ENCODE measurements at regions not wholly inside any gene's neighbourhood (a gene's known extent, or its start where the extent isn't known, plus 50 kb on each side); places are given as distances from the start of the nearest gene placed in this dataset.

- ATAC-seq (no peak), FAIRE-seq (no peak), DNase-seq (ENCODE audit: low spot score) (no peak)
- no peaks in the 10 kb centered on the region for H4K20me1 ChIP-seq (ENCODE audit: insufficient read depth, low read length)
- no peaks in the 10 kb centered on the region for H3K79me2 ChIP-seq (ENCODE audit: insufficient read depth, low read length)
- POLR2A ChIA-PET, result no interaction called here
- H3K4me2 ChIP-seq (ENCODE audit: low read depth, low read length), result no peak overlapping the region
- no peak overlapping the region for H3K27ac ChIP-seq (ENCODE audit: extremely low read length, insufficient read depth, low read length)
- CTCF ChIA-PET (ENCODE audit: low intra/inter-chr PET ratio, low total read pairs), result no interaction called here
- no TSS peak for BruUV-seq (replicated peaks)
- no peaks in the 10 kb centered on the region for H3K36me3 ChIP-seq (replicated peaks in 1 of 2; ENCODE audit: control insufficient read depth in 1 of 2, insufficient read depth in 2 of 2, low read length in 2 of 2)
- H3K27me3 ChIP-seq (ENCODE audit: control insufficient read depth in 1 of 2, insufficient read depth in 2 of 2, low read length in 2 of 2), result no peaks in the 10 kb centered on the region
- TF ChIP-seq UBTF (CRISPR knock-in tag; IDR thresholded peaks at IDR 0.05) (no peak), ZNF274 (CRISPR knock-in tag; IDR thresholded peaks at IDR 0.05) (no peak), SKIL (CRISPR knock-in tag; IDR thresholded peaks at IDR 0.05; ENCODE audit: borderline replicate concordance) (no peak), ZNF713 (CRISPR knock-in tag; IDR thresholded peaks at IDR 0.05) (no peak)
- intact Hi-C loops (cut with micrococcal nuclease; ENCODE audit: unreplicated experiment), result no loop called here
- no peaks in the 10 kb centered on the region for H3K9me3 ChIP-seq (ENCODE audit: low read length)
- no peak overlapping the region for H3K9ac ChIP-seq (ENCODE audit: insufficient read depth, low read depth, low read length)
- in situ Hi-C loops (cut with HindIII; ENCODE audit: extremely low pct_ligation_motif_present, low pct_unique_long_range_greater_than_20kb), result no loop called here
- H3K4me1 ChIP-seq (ENCODE audit: insufficient read depth, low read length), result no peaks in the 10 kb centered on the region
- no peak overlapping the region for H2AFZ ChIP-seq (ENCODE audit: low read length)
- no peak overlapping the region for H3K4me3 ChIP-seq (replicated peaks in 1 of 3; ENCODE audit: insufficient read depth in 1 of 3, low read depth in 2 of 3, low read length in 3 of 3)
Measured at GRCh38 chr11:109677876-109678275, 255.9 kb downstream of the C11orf87 start.

- Histone ChIP-seq H3K9ac (ENCODE audit: insufficient read depth, low read depth, low read length) (no peak overlapping the region), H3K4me3 (replicated peaks in 1 of 3; ENCODE audit: insufficient read depth in 1 of 3, low read depth in 2 of 3, low read length in 3 of 3) (no peak overlapping the region), H3K4me1 (ENCODE audit: insufficient read depth, low read length) (no peaks in the 10 kb centered on the region), H3K4me2 (ENCODE audit: low read depth, low read length) (no peak overlapping the region), H3K27ac (ENCODE audit: extremely low read length, insufficient read depth, low read length) (no peak overlapping the region), H3K79me2 (ENCODE audit: insufficient read depth, low read length) (no peaks in the 10 kb centered on the region), H3K36me3 (replicated peaks in 1 of 2; ENCODE audit: control insufficient read depth in 1 of 2, insufficient read depth in 2 of 2, low read length in 2 of 2) (no peaks in the 10 kb centered on the region), H4K20me1 (ENCODE audit: insufficient read depth, low read length) (no peaks in the 10 kb centered on the region), H3K9me3 (ENCODE audit: low read length) (no peaks in the 10 kb centered on the region), H3K27me3 (ENCODE audit: control insufficient read depth in 1 of 2, insufficient read depth in 2 of 2, low read length in 2 of 2) (no peaks in the 10 kb centered on the region), H2AFZ (ENCODE audit: low read length) (no peak overlapping the region)
- intact Hi-C loops (cut with micrococcal nuclease; ENCODE audit: unreplicated experiment), result no loop called here
- no peak for ATAC-seq
- ChIA-PET POLR2A (no interaction called here), CTCF (ENCODE audit: low intra/inter-chr PET ratio, low total read pairs) (no interaction called here)
- FAIRE-seq, result no peak
- no TSS peak for BruUV-seq (replicated peaks)
- in situ Hi-C loops (cut with HindIII; ENCODE audit: extremely low pct_ligation_motif_present, low pct_unique_long_range_greater_than_20kb), result no loop called here
- DNase-seq (ENCODE audit: low spot score), result no peak
- TF ChIP-seq ZNF780A (CRISPR knock-in tag; IDR thresholded peaks at IDR 0.05) (no peak), ZFP1 (CRISPR knock-in tag; IDR thresholded peaks at IDR 0.05) (no peak), HMGXB3 (CRISPR knock-in tag; IDR thresholded peaks at IDR 0.05; ENCODE audit: borderline replicate concordance) (no peak), ZNF607 (CRISPR knock-in tag; IDR thresholded peaks at IDR 0.05; ENCODE audit: borderline replicate concordance) (no peak)
Measured at GRCh38 chr11:109680127-109680526, 258.1 kb downstream of the C11orf87 start.

All from HepG2 (cell line).